Peyer's patch (tissue), 4 donors: ENCODE measurements at regions not wholly inside any gene's neighbourhood (a gene's known extent, or its start where the extent isn't known, plus 50 kb on each side); places are given as distances from the start of the nearest gene placed in this dataset.

Experiments used
- CTCF ChIP-seq, 6 experiments: fragments of 450-650 bp in 4 of 6; fragments of 200-600 bp in 2 of 6; sonication (generic) in 1 of 6; IDR thresholded peaks; one replicate each; pipeline ENCODE4 v1.5.1; 2017 to 2019; ENCODE audit warnings: antibody characterized with exemption in 6 of 6, mild to moderate bottlenecking in 3 of 6, moderate library complexity in 1 of 6
- POLR2A ChIP-seq, 2 donors: fragments of 450-650 bp; IDR thresholded peaks; one replicate each; pipeline ENCODE4 v1.5.1; 2017; ENCODE audit warnings: antibody characterized with exemption in 2 of 2, mild to moderate bottlenecking in 2 of 2, moderate library complexity in 2 of 2

GRCh38 chr14:47763188-47763854, 87.9 kb upstream of the MDGA2 start:
- no peak for TF ChIP-seq CTCF (IDR thresholded peaks at IDR 0.05)
- TF ChIP-seq POLR2A (IDR thresholded peaks at IDR 0.05): no peak
